K562 (cell line): ENCODE measurements at regions not wholly inside any gene's neighbourhood (a gene's known extent, or its start where the extent isn't known, plus 50 kb on each side); places are given as distances from the start of the nearest gene placed in this dataset.

ENCODE experiments used
- ATAC-seq: fragments of 200-7000 bp; cut with Tn5 transposase; 3 replicates; pipeline ENCODE4 v1.9.1; 2020; ENCODE audit warnings: moderate library complexity
- BruUV-seq: library from RNA; stranded (reverse); fragments of 400-500 nt; replicated peaks from 2 replicates; lab custom pipeline; 2021; lab: Mats Ljungman, UMichigan
- CTCF ChIA-PET: fragments of 300-600 bp; formaldehyde crosslinking; extraction: SDS; loops from one replicate; lab custom pipeline; 2021; ENCODE audit warnings: low intra/inter-chr PET ratio; lab: Yijun Ruan, JAX
- POLR2A ChIA-PET: fragments of 300-600, 350-650 bp; sonication (Branson Sonifier 250); formaldehyde crosslinking; extraction: SDS; loops from one replicate; lab custom pipeline; 2021; ENCODE audit warnings: antibody characterized with exemption, inconsistent platforms; lab: Yijun Ruan, JAX
- DNase-seq, 4 experiments: peaks; one replicate each; pipeline versions ENCODE4 v3.0.0 to v3.0.0-alpha.2; 2011 to 2018; ENCODE audit warnings: low spot score in 3 of 4, mixed read lengths in 3 of 4; ENCODE audit errors: extremely low read depth in 1 of 4
- FAIRE-seq: peaks from 2 replicates; lab custom pipeline; 2011; peaks lifted over from hg19 to GRCh38; lab: Jason Lieb, UNC
- H2AFZ ChIP-seq: 2 replicates; pipeline ENCODE4 v1.6.0; 2011; ENCODE audit warnings: low read depth, low read length, control low read depth, inconsistent platforms
- H3K27ac ChIP-seq: fragments of 200-600 bp; 3 replicates; pipeline ENCODE4 v1.8.0; 2011; ENCODE audit warnings: low read depth, mild to moderate bottlenecking, control low read depth, inconsistent platforms, low read length, moderate library complexity, mixed read lengths; ENCODE audit errors: extremely low read depth
- H3K27me3 ChIP-seq, 2 experiments: fragments of 300-600 bp in 1 of 2; 2 replicates in 1 of 2; 3 replicates in 1 of 2; pipeline versions ENCODE4 v1.6.0 to v1.8.0; 2011; ENCODE audit warnings: inconsistent platforms in 2 of 2, low read length in 2 of 2, mild to moderate bottlenecking in 1 of 2, mixed read lengths in 1 of 2, moderate library complexity in 1 of 2; ENCODE audit not compliant: control insufficient read depth in 2 of 2, insufficient read depth in 2 of 2
- H3K36me3 ChIP-seq: fragments of 300-600 bp; 3 replicates; pipeline ENCODE4 v1.8.0; 2011; ENCODE audit warnings: mild to moderate bottlenecking, low read length, inconsistent platforms; ENCODE audit not compliant: control insufficient read depth, insufficient read depth
- H3K4me1 ChIP-seq, 2 experiments: fragments of 200-600 bp in 1 of 2; replicated peaks in 1 of 2; 2 replicates in 1 of 2; 3 replicates in 1 of 2; pipeline versions ENCODE4 v1.5.1 to v1.8.0; 2011; ENCODE audit warnings: inconsistent platforms in 2 of 2, low read length in 2 of 2, mild to moderate bottlenecking in 1 of 2, mixed read lengths in 1 of 2, moderate library complexity in 1 of 2; ENCODE audit not compliant: control insufficient read depth in 2 of 2, insufficient read depth in 2 of 2
- H3K4me2 ChIP-seq: 2 replicates; pipeline ENCODE4 v1.6.1; 2011; ENCODE audit warnings: low read length, control low read depth, inconsistent platforms, mixed read lengths; ENCODE audit not compliant: insufficient read depth
- H3K4me3 ChIP-seq: fragments of 200-600 bp; sonication (generic), shearing (Covaris generic); 2 replicates; pipeline ENCODE4 v1.5.1; 2016; ENCODE audit warnings: control low read depth, inconsistent platforms
- H3K79me2 ChIP-seq: fragments of 200-600 bp; 3 replicates; pipeline ENCODE4 v1.8.0; 2011; ENCODE audit warnings: low read length, inconsistent platforms; ENCODE audit not compliant: control insufficient read depth, insufficient read depth
- H3K9ac ChIP-seq, 2 experiments: 2 replicates each; pipeline versions ENCODE4 v1.6.0 to v1.6.1; 2011; ENCODE audit warnings: low read depth in 2 of 2, low read length in 2 of 2, control low read depth in 1 of 2, inconsistent platforms in 1 of 2, mild to moderate bottlenecking in 1 of 2, mixed read lengths in 1 of 2; ENCODE audit not compliant: insufficient read depth in 1 of 2
- H3K9me1 ChIP-seq: one replicate; pipeline ENCODE4 v1.6.0; 2011; ENCODE audit warnings: inconsistent platforms, mild to moderate bottlenecking, low read length, moderate library complexity; ENCODE audit not compliant: control insufficient read depth, insufficient read depth
- H3K9me3 ChIP-seq: replicated peaks from 2 replicates; pipeline ENCODE4 v1.5.1; 2011; ENCODE audit warnings: low read depth, low read length, inconsistent platforms; ENCODE audit not compliant: control insufficient read depth, insufficient read depth
- H4K20me1 ChIP-seq: replicated peaks from 2 replicates; pipeline ENCODE4 v1.6.1; 2011; ENCODE audit warnings: low read length, inconsistent platforms, mixed read lengths; ENCODE audit not compliant: control insufficient read depth, insufficient read depth
- PPARD ChIP-seq: fragments of 250-450 bp; sonication (Bioruptor Pico); IDR thresholded peaks from 2 replicates; pipeline ENCODE4 v1.8.0; 2022; ENCODE audit warnings: inconsistent platforms, mild to moderate bottlenecking, moderate library complexity
- RBBP5 ChIP-seq: fragments of 200-600 bp; sonication (generic); IDR thresholded peaks from 2 replicates; pipeline ENCODE4 v1.6.1; 2012; ENCODE audit warnings: borderline replicate concordance, mild to moderate bottlenecking, low read length, control low read depth, inconsistent platforms; ENCODE audit not compliant: insufficient read depth, poor library complexity, severe bottlenecking
- SOX6 ChIP-seq: fragments of 450-650 bp; IDR thresholded peaks from 2 replicates; pipeline ENCODE4 v1.6.1; 2014; ENCODE audit warnings: mild to moderate bottlenecking
- ZSCAN29 ChIP-seq: fragments of 450-650 bp; IDR thresholded peaks from 2 replicates; pipeline ENCODE4 v1.6.1; 2017
- WGBS: fragments of 100-300 bp; shearing (Covaris generic); methylation state at CpG from one replicate; pipeline ENCODE4 v1.1.6; 2016; ENCODE audit warnings: low coverage, mixed read lengths; ENCODE audit not compliant: insufficient coverage; ENCODE audit errors: missing lambda C conversion rate; 5-methylcytosine and 5-hydroxymethylcytosine counted together
- in situ Hi-C: fragments of 300-500 bp; cut with MboI; formaldehyde crosslinking; loops from 4 replicates; pipeline ENCODE4 v1.15.0; 2018; ENCODE audit warnings: inconsistent platforms, mixed read lengths
- intact Hi-C: fragments of 100-400 bp; cut with micrococcal nuclease; formaldehyde crosslinking; loops from 2 replicates; pipeline ENCODE4 v1.14.2; 2022
- TF ChIP-seq, protein P1 (sequence below): fragments of 250-450 bp; sonication (Bioruptor Pico); IDR thresholded peaks from 2 replicates; pipeline ENCODE4 v1.5.0; 2021
- TF ChIP-seq, protein P2 (sequence below): fragments of 450-650 bp; conservative IDR thresholded peaks from 2 replicates; pipeline ENCODE4 v1.6.1; 2016; ENCODE audit warnings: missing genetic modification characterization, low read depth, mild to moderate bottlenecking, control low read depth, missing compliant biosample characterization
- TF ChIP-seq, protein P3 (sequence below): fragments of 200-800 bp; sonication (Bioruptor generic); IDR thresholded peaks from 2 replicates; pipeline ENCODE4 v1.6.1; 2017; ENCODE audit warnings: missing genetic modification characterization, missing compliant biosample characterization

DNA sequence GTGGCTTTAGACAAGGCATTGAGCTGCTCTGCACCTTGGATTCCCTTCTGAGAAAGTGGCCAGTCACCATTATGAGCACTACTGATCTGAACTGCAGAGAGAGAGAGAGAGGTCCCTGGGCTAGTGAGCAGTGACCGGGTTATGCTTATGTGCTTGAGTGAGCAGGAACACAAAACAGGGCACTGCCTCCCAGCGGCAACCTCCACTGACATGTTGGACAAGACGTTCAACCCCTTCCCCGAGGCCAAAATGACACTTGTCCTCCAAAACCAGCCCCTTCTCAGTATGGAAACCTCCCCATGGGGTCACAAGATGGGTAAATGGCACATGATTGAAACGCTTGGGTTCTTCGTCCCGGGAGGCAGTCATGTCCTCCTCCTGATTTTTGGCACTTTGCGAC lies 339.4 kb upstream of the ZMIZ1 start (continued):
- TF ChIP-seq, protein P1, sequence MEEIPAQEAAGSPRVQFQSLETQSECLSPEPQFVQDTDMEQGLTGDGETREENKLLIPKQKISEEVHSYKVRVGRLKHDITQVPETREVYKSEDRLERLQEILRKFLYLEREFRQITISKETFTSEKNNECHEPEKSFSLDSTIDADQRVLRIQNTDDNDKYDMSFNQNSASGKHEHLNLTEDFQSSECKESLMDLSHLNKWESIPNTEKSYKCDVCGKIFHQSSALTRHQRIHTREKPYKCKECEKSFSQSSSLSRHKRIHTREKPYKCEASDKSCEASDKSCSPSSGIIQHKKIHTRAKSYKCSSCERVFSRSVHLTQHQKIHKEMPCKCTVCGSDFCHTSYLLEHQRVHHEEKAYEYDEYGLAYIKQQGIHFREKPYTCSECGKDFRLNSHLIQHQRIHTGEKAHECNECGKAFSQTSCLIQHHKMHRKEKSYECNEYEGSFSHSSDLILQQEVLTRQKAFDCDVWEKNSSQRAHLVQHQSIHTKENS = no peak
- TF ChIP-seq, protein P2, sequence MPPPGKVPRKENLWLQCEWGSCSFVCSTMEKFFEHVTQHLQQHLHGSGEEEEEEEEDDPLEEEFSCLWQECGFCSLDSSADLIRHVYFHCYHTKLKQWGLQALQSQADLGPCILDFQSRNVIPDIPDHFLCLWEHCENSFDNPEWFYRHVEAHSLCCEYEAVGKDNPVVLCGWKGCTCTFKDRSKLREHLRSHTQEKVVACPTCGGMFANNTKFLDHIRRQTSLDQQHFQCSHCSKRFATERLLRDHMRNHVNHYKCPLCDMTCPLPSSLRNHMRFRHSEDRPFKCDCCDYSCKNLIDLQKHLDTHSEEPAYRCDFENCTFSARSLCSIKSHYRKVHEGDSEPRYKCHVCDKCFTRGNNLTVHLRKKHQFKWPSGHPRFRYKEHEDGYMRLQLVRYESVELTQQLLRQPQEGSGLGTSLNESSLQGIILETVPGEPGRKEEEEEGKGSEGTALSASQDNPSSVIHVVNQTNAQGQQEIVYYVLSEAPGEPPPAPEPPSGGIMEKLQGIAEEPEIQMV (tag) = no peak
- TF ChIP-seq SOX6 (no peak), ZSCAN29 (no peak), PPARD (CRISPR knock-in tag) (no peak)
- TF ChIP-seq, protein P3, sequence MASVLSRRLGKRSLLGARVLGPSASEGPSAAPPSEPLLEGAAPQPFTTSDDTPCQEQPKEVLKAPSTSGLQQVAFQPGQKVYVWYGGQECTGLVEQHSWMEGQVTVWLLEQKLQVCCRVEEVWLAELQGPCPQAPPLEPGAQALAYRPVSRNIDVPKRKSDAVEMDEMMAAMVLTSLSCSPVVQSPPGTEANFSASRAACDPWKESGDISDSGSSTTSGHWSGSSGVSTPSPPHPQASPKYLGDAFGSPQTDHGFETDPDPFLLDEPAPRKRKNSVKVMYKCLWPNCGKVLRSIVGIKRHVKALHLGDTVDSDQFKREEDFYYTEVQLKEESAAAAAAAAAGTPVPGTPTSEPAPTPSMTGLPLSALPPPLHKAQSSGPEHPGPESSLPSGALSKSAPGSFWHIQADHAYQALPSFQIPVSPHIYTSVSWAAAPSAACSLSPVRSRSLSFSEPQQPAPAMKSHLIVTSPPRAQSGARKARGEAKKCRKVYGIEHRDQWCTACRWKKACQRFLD = no peak

DNA sequence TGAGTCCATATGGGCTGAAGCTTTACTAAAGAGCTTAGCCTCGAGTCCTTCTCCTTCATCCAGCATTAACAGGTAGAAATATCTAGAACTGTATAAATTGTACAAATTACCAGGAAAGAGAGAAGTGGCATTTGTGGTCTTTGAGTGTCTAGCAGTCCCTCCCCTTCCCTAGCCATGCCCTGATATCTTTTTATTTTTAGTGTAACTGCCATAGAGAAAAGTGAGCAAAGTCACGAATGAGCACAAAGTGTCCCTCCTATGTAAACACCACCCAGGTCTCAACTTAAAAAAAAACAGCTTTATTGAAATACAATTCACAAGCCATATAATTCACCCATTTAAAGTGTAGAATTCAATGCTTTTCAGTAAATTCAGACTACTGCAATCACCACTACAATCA lies 339.0 kb upstream of the ZMIZ1 start:
- Histone ChIP-seq H3K9me3 (no peaks in the 10 kb centered on the region), H3K4me1 (no peaks in the 10 kb centered on the region), H3K27ac (no peak overlapping the region), H3K4me2 (no peak overlapping the region), H3K79me2 (no peaks in the 10 kb centered on the region), H3K27me3 (peaks cover 6 to 35% of the 10 kb centered on the region in 2 experiments; a peak in 4 of 5 replicates), H3K36me3 (no peaks in the 10 kb centered on the region), H3K9me1 (no peaks in the 10 kb centered on the region), H2AFZ (no peak overlapping the region), H4K20me1 (no peaks in the 10 kb centered on the region), H3K4me3 (no peak overlapping the region), H3K9ac (no peak overlapping the region)
- ChIA-PET POLR2A (interaction anchor here (0.7 kb wide), 1 partner anchor 31 kb away, joined by 3 read pairs; no protein-coding TSS in a partner anchor), CTCF (no interaction called here)
- ATAC-seq (no peak), FAIRE-seq (no peak), DNase-seq (no peak)
- no peak for TF ChIP-seq RBBP5
- in situ Hi-C loops (no loop called here), intact Hi-C loops (no loop called here)
- 0% methylated on average over 2 of the region's 2 CpGs for WGBS
- no TSS peak for BruUV-seq
